Progenitor cell of endocrine pancreas (in vitro differentiated cells): ENCODE measurements at regions not wholly inside any gene's neighbourhood (a gene's known extent, or its start where the extent isn't known, plus 50 kb on each side); places are given as distances from the start of the nearest gene placed in this dataset.

Experiments used
- DNase-seq: peaks from one replicate; pipeline ENCODE4 v3.0.0; 2021; ENCODE audit warnings: low spot score; ENCODE audit not compliant: unreplicated experiment
- H3K27ac Mint-ChIP-seq: 2 replicates; pipeline ENCODE4 v1.8.0; 2021; ENCODE audit warnings: mild to moderate bottlenecking, moderate library complexity, mixed read lengths
- H3K27me3 Mint-ChIP-seq: 2 replicates; pipeline ENCODE4 v1.8.0; 2021; ENCODE audit warnings: mixed read lengths
- H3K36me3 Mint-ChIP-seq: 2 replicates; pipeline ENCODE4 v1.8.0; 2022; ENCODE audit warnings: mixed read lengths; ENCODE audit not compliant: insufficient read depth
- H3K4me1 Mint-ChIP-seq: 2 replicates; pipeline ENCODE4 v1.8.0; 2021; ENCODE audit warnings: low read depth, mixed read lengths
- H3K4me3 Mint-ChIP-seq: 2 replicates; pipeline ENCODE4 v1.8.0; 2021; ENCODE audit warnings: low read depth, mild to moderate bottlenecking, moderate library complexity, mixed read lengths
- H3K9me3 Mint-ChIP-seq: 2 replicates; pipeline ENCODE4 v1.8.0; 2021; ENCODE audit warnings: low read depth, mixed read lengths
- CTCF ChIP-seq: fragments of 200-600 bp; sonication (generic); IDR thresholded peaks from one replicate; pipeline ENCODE4 v1.5.0; 2021; ENCODE audit warnings: antibody characterized with exemption, mild to moderate bottlenecking; ENCODE audit not compliant: unreplicated experiment

DNA sequence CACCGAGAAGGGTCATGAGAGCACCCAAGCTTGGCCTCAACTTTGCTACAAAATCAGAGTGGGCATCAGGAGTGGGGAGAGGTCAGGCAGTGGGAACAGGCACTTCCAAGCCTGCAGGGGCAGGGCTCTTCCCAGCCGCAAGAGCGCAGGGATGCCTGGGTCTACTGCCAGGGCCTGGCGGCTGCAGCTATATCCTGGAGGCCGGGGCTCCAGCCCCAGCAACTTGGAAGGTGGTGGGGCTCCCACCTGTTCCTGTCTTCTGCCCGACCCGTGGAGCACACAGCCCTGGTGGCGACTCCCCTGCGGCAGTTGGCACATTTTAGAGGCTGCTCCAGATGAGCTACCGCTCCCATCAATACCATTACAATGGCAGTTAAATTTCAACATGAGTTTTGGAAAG, 607.0 kb downstream of the TRAM1L1 start:
- TF ChIP-seq CTCF, result no peak

DNA sequence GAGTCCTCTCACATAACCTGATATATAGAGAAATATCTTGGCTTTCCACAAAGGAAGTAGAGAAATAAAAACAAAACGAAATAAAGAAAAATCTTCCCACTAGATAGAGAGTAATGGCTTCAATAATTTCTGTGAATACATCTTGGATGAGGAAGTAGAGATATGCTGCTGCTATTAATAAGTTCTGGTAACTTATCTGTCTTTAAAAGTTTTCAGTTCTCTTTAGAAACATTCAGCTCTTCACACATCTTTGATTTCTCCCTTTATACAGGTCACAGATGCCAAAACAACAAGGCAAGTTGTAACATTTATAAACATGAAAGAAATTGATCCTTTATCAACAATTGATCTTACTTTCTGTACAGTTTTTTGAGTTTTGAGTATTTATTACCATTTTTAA, 615.8 kb downstream of the TRAM1L1 start:
- DNase-seq, result no peak
- Mint-ChIP-seq H3K4me3 (no peak overlapping the region), H3K9me3 (no peaks in the 10 kb centered on the region), H3K36me3 (no peaks in the 10 kb centered on the region), H3K27me3 (no peaks in the 10 kb centered on the region), H3K27ac (no peak overlapping the region), H3K4me1 (no peaks in the 10 kb centered on the region)
- no peak for TF ChIP-seq CTCF

More for the DNA sequence above, 607.0 kb downstream of the TRAM1L1 start:
- no peak overlapping the region for H3K4me3 Mint-ChIP-seq
- H3K4me1 Mint-ChIP-seq, result no peaks in the 10 kb centered on the region
- H3K27me3 Mint-ChIP-seq, result no peaks in the 10 kb centered on the region
- H3K9me3 Mint-ChIP-seq, result no peaks in the 10 kb centered on the region
- no peak for DNase-seq
- no peaks in the 10 kb centered on the region for H3K36me3 Mint-ChIP-seq
- H3K27ac Mint-ChIP-seq, result no peak overlapping the region

GRCh38 chr4:116453127-116453526, 632.2 kb downstream of the TRAM1L1 start:
- Mint-ChIP-seq H3K9me3 (no peaks in the 10 kb centered on the region), H3K36me3 (no peaks in the 10 kb centered on the region), H3K27ac (no peak overlapping the region), H3K4me3 (no peak overlapping the region), H3K27me3 (no peaks in the 10 kb centered on the region), H3K4me1 (no peaks in the 10 kb centered on the region)
- no peak for TF ChIP-seq CTCF
- DNase-seq, result no peak

- Mint-ChIP-seq H3K9me3 (no peaks in the 10 kb centered on the region), H3K27me3 (no peaks in the 10 kb centered on the region), H3K27ac (no peak overlapping the region)
Measured at GRCh38 chr4:116449764-116450163, 635.6 kb downstream of the TRAM1L1 start.

GRCh38 chr4:116444117-116444516, 641.3 kb downstream of the TRAM1L1 start:
- DNase-seq, result no peak
- H3K27me3 Mint-ChIP-seq, result no peaks in the 10 kb centered on the region
- H3K27ac Mint-ChIP-seq, result no peak overlapping the region
- no peaks in the 10 kb centered on the region for H3K9me3 Mint-ChIP-seq
- no peak for TF ChIP-seq CTCF
- H3K36me3 Mint-ChIP-seq, result no peaks in the 10 kb centered on the region
- no peak overlapping the region for H3K4me3 Mint-ChIP-seq
- H3K4me1 Mint-ChIP-seq, result no peaks in the 10 kb centered on the region

More at GRCh38 chr4:116449764-116450163, 635.6 kb downstream of the TRAM1L1 start:
- DNase-seq, result no peak
- H3K4me3 Mint-ChIP-seq, result no peak overlapping the region
- no peak for TF ChIP-seq CTCF
- no peaks in the 10 kb centered on the region for H3K4me1 Mint-ChIP-seq
- no peaks in the 10 kb centered on the region for H3K36me3 Mint-ChIP-seq
